Right hindlimb (tissue), 1 donor: ENCODE measurements at regions not wholly inside any gene's neighbourhood (a gene's known extent, or its start where the extent isn't known, plus 50 kb on each side); places are given as distances from the start of the nearest gene placed in this dataset.
"Not testable (repeated sequence)": the region's sequence is repeated elsewhere in the genome, so short reads cannot be mapped to it uniquely, and the experiment has no call there.

ENCODE experiments used
- DNase-seq: peaks from one replicate; pipeline ENCODE4 v3.0.0-alpha.2; 2018

DNA sequence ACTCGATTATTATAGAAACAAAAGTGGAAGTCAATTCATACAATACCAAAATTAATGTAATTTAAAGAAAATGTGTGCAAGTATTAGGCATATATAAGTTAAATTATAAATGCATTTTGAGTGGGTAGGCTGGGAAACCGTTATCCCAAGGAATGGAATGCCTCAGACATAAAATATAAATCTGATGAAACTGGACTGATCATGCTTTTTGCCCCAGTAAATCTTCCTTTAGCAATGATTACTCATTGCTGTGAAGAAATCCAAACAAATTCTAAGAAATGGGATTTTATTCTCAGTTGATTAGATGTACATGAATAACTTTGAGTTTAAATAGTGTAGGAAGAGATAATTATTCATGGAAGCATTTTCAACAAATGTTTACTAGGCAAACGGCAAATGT is 185.5 kb upstream of the KCNMB2 start:
- no peak for DNase-seq

- DNase-seq, result no peak
These were observed 183.8 kb upstream of the KCNMB2 start for GRCh38 chr3:178352326-178353005.

DNA sequence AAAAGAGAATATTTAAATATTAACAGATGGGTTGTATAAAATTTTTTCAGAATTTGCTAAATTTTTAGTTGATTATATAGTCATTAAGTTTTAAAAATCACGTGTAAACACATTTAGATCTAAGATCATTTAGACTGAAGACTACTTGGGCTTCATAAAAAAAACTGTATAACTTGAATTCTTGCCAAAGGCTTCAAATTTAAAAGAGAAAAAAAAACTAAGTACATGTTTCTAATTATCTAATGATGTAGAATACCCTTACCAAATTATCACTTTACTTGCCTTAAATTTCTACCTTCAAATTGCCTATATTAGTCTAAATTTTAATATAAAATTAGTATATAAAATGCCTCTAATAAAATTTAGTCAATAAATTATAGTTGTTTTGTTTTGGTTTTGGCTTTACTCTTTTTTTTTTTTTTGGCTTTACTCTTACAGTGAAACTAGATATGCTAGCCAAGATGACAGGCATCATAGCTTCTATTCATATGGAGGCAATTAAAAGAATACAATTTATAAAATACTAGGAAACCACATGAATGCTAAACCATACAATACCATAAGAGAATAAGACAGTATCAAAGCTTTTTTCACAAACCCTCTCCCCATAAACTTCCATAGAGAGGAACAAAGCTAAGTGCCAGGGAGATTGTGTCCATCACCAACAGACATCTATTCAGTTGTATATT is 183.1 kb upstream of the KCNMB2 start:
- DNase-seq, result no peak

DNA sequence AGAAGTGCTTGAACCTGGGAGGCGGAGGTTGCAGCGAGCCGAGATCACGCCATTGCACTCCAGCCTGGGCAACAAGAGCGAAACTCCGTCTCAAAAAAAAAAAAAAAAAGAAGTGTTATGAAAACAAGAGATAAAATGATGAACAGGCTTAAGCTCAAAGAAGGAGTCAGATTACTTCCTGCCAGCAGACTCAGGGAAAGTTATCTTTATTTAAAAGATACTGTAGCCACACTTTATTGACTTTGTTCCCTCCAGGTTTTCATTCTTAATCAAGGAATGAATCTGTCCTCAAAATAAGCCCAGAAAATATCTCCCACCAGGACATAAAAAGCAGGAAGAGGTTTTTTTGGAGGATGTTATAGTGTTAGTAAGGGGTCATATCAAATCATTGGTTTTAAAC is 176.5 kb upstream of the KCNMB2 start:
- no peak for DNase-seq

DNA sequence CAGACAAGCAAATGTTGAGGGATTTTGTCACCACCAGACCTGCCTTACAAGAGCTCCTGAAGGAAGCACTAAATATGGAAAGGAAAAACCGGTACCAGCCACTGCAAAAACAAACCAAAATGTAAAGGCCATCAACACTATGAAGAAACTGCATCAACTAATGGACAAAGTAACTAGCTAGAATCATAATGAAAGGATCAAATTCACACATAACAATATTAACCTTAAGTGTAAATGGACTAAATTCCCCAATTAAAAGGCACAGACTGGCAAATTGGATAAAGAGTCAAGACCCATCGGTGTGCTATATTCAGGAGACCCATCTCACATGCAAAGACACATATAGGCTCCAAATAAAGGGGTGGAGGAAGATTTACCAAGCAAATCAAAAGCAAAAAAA is 173.2 kb upstream of the KCNMB2 start:
- not testable (repeated sequence) for DNase-seq

GRCh38 chr3:178367817-178368617 is 168.2 kb upstream of the KCNMB2 start:
- DNase-seq, result no peak

GRCh38 chr3:178369006-178369405 is 167.2 kb upstream of the KCNMB2 start:
- DNase-seq, result no peak

- DNase-seq, result no peak
These were observed 166.4 kb upstream of the KCNMB2 start for GRCh38 chr3:178369811-178370210.

- DNase-seq, result no peak
These were observed 165.8 kb upstream of the KCNMB2 start for GRCh38 chr3:178370387-178370786.

DNA sequence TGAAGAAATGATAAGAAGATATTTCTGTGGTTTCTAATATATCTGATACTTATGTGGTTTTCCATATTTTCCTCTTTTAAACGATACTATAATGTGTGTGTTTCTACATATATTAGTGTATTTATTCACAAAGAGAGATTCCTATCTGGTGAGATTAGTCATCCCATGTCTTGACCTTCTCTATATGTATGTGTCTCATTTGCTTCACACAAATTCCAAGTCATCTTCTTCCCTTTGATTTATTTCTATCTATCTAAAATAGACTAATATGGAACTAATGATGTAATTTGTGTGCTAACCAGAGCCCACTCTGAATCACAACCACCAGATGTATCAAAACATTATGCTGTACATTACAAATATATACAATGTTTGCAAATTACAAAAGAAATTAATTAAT is 154.7 kb upstream of the KCNMB2 start:
- DNase-seq, result no peak

DNA sequence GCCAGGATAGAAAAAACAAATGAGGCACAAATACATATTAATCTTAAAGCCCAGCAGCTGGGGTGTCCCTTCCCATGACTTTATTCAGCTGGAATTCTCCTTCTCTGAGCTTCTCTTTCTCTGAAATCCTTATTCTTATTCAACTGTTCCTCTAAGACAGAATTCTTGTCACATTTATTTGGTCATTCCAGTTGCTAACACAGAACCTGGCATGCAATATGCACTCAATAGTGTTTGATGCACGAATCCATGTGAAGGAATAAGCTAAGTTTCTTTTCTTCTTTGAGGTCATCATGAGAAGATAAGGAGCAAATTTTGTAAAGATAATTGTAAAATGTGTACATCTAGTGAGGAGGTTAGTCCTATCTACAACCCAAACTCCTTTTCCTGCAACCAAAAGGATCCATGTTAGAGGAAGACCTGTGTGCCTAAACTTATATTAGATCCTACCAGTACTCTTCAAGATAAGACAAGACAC is 154.2 kb upstream of the KCNMB2 start:
- no peak for DNase-seq

DNA sequence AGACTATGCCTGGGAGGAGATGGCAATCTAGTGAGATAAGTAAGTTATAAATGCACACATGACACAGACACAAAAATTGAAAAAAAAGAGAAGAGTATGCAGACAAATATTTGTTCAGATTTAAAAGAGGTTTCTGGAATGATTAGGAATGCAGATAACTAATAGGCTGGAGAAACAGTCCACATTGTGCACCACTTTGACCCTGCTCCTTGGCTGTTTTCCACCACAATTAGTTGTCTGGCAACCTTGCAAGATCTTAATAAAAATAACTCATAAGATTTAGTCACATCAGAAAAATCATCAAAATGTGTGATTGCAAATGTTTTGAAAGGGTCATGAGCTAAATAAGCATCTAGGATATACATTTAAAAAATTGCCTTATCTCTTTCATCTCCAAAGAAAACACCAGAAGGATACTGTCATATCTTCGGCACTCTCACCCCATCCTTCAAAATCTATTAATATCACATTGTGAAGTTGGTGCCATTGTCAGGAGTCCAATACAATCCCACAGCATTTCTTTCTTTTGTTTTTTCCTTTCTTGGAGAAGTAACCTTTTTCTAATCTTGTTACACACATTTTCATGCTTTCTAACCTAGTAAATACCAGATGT is 153.7 kb upstream of the KCNMB2 start:
- no peak for DNase-seq

- peak; percentile 46 for DNase-seq
These were observed 151.7 kb upstream of the KCNMB2 start for GRCh38 chr3:178384321-178385230.

GRCh38 chr3:178385280-178385952 is 150.8 kb upstream of the KCNMB2 start:
- peak; percentile 36 for DNase-seq

GRCh38 chr3:178386401-178386800 is 149.8 kb upstream of the KCNMB2 start:
- no peak for DNase-seq

GRCh38 chr3:178386880-178387279 is 149.4 kb upstream of the KCNMB2 start:
- no peak for DNase-seq

DNA sequence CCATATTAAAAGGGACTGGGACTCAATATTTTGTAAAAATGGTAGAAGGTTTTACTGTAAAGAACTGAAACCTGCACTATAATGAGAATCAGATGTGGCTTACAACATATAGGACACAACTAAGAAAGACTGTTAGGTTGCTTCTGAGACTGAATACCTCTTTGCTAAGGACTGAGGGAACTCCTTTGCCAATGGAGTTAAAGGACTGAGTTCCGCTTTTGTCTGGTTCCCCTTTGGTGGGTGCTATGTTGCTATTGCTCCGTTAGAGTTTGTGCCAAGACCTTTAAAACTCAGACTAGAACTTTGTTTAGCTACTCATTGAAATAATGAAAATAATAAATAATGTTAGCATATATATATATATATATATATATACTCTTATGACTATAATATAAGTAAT is 147.8 kb upstream of the KCNMB2 start:
- DNase-seq, result no peak

- no peak for DNase-seq
These were observed 147.0 kb upstream of the KCNMB2 start for GRCh38 chr3:178389258-178389657.

GRCh38 chr3:178392511-178392926 is 143.7 kb upstream of the KCNMB2 start:
- DNase-seq, result no peak

DNA sequence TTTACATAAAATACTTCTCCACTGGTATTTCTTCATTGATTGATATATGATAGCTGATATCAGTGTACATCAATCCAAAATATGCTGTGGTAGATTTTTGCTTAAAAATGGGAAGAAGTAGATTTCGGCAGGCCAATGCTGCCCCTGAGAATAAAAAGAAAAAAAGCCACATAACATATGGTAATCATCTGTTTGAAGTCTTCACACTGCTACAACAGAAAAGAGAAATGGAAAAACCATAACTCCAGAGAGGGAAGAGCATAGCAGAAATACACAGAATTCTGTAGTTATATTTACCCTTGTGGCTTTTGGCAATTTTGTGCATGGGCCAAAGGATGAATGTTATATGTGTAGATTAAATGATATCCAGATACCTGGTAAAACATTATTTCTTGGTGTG is 143.1 kb upstream of the KCNMB2 start:
- no peak for DNase-seq

DNA sequence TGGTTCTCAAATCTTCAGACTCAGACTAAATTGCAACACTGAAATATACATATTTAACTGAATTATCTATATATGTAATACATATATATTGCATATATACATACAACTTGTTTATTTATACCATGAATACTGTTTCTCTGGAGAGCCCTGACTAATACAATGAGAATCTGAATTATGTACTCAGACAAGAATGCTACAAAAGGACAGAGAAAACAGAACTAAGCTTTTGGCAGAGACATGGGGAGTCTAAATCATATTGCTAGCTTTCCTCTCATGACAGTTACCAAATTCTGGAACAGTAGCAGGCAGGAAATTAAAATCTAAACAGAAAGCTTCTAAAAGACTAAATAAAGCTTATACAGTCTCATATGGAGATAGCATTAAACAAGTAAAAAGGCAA is 142.4 kb upstream of the KCNMB2 start:
- no peak for DNase-seq

DNA sequence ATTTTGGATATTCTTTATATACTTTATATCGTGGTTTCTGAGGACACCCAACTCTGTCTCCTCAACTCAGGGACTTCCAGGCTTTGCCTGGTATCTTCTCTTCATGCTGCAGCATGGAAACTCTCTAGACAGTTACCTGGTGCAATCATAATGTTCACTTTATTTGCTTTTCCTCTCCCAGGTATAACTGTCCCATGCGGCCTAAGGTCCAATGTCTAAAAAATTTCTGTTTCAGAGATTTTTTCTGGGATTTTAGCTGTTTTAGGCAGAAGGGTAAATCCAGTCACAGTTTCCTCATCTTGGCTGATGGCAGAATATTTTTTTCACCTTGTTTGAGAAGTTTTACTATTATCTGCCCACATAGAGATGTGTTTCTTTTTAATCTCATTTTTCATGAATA is 139.9 kb upstream of the KCNMB2 start:
- DNase-seq, result no peak
